HEK293 (cell line): ENCODE measurements at regions not wholly inside any gene's neighbourhood (a gene's known extent, or its start where the extent isn't known, plus 50 kb on each side); places are given as distances from the start of the nearest gene placed in this dataset.

ENCODE experiments used
- CTCF ChIP-seq: fragments of 450-650 bp; formaldehyde crosslinking; IDR thresholded peaks from 2 replicates; pipeline ENCODE4 v1.5.1; 2016; ENCODE audit warnings: missing biosample characterization, missing genetic modification characterization
- GLIS2 ChIP-seq: fragments of 450-650 bp; formaldehyde crosslinking; IDR thresholded peaks from 2 replicates; pipeline ENCODE4 v1.5.1; 2016; ENCODE audit warnings: missing biosample characterization, missing genetic modification characterization
- HIC1 ChIP-seq: fragments of 450-650 bp; formaldehyde crosslinking; IDR thresholded peaks from 2 replicates; pipeline ENCODE4 v1.5.1; 2016; ENCODE audit warnings: missing biosample characterization, missing genetic modification characterization
- HOXA7 ChIP-seq: sonication (generic); formaldehyde crosslinking; IDR thresholded peaks from 2 replicates; pipeline ENCODE4 v1.8.1; 2022; ENCODE audit warnings: missing genetic modification reagents, borderline replicate concordance
- PATZ1 ChIP-seq: fragments of 450-650 bp; formaldehyde crosslinking; IDR thresholded peaks from 2 replicates; pipeline ENCODE4 v1.5.1; 2016; ENCODE audit warnings: missing biosample characterization, missing genetic modification characterization
- REST ChIP-seq: fragments of 450-650 bp; formaldehyde crosslinking; IDR thresholded peaks from 2 replicates; pipeline ENCODE4 v1.5.1; 2016; ENCODE audit warnings: missing biosample characterization, missing genetic modification characterization
- YY1 ChIP-seq: fragments of 450-650 bp; formaldehyde crosslinking; IDR thresholded peaks from 2 replicates; pipeline ENCODE4 v1.5.1; 2018; ENCODE audit warnings: missing biosample characterization, missing genetic modification characterization
- ZNF274 ChIP-seq, 2 experiments: fragments of 200-500 bp in 1 of 2; fragments of 450-650 bp in 1 of 2; sonication (Bioruptor generic) in 1 of 2; formaldehyde crosslinking in 1 of 2; IDR thresholded peaks; 2 replicates each; pipeline versions ENCODE4 v1.5.1 to v1.6.1; 2014 to 2016; ENCODE audit warnings: borderline replicate concordance in 1 of 2, inconsistent platforms in 1 of 2, low read length in 1 of 2, missing biosample characterization in 1 of 2, missing genetic modification characterization in 1 of 2
- ZNF596 ChIP-seq: fragments of 450-650 bp; IDR thresholded peaks from 2 replicates; pipeline ENCODE4 v1.5.0; 2018; ENCODE audit warnings: missing biosample characterization, mild to moderate bottlenecking, missing genetic modification characterization, moderate library complexity
- ZNF837 ChIP-seq: fragments of 450-650 bp; formaldehyde crosslinking; IDR thresholded peaks from 2 replicates; pipeline ENCODE4 v1.5.1; 2016; ENCODE audit warnings: missing biosample characterization, missing genetic modification characterization
- ZSCAN4 ChIP-seq: fragments of 450-650 bp; formaldehyde crosslinking; IDR thresholded peaks from 2 replicates; pipeline ENCODE4 v1.5.1; 2017; ENCODE audit warnings: missing biosample characterization, missing genetic modification characterization

- TF ChIP-seq HOXA7 (CRISPR knock-in tag) (no peak), HIC1 (tag by site-specific recombination) (no peak), ZSCAN4 (tag by site-specific recombination) (no peak), ZNF596 (tag by site-specific recombination) (no peak), GLIS2 (tag by site-specific recombination) (no peak), ZNF274 (IDR thresholded peaks at IDR 0.05; ENCODE audit: low read length) (no peak), ZNF274 (tag by site-specific recombination; IDR thresholded peaks at IDR 0.05; ENCODE audit: borderline replicate concordance) (no peak), CTCF (tag by site-specific recombination) (no peak), PATZ1 (tag by site-specific recombination) (no peak), REST (tag by site-specific recombination) (no peak), ZNF837 (no peak), YY1 (tag by site-specific recombination) (no peak)
These were observed 489.9 kb upstream of the CDH5 start for GRCh38 chr16:65876624-65877023.
